T-helper 1 cell (primary cell): ENCODE measurements at regions not wholly inside any gene's neighbourhood (a gene's known extent, or its start where the extent isn't known, plus 50 kb on each side); places are given as distances from the start of the nearest gene placed in this dataset.
A peak's percentile ranks its signal among the peaks of the same experiment; 100 is the strongest.
"Not testable (repeated sequence)": the region's sequence is repeated elsewhere in the genome, so short reads cannot be mapped to it uniquely, and the experiment has no call there.

Experiments used
- DNase-seq, 5 donors: peaks; one replicate each; pipeline ENCODE4 v3.0.0-alpha.2; 2012 to 2020

GRCh38 chr10:60614363-60614762 is 163.9 kb upstream of the CDK1 start:
- no peak for DNase-seq

- no peak for DNase-seq
These were observed 164.8 kb upstream of the CDK1 start for GRCh38 chr10:60613434-60613833.

DNA sequence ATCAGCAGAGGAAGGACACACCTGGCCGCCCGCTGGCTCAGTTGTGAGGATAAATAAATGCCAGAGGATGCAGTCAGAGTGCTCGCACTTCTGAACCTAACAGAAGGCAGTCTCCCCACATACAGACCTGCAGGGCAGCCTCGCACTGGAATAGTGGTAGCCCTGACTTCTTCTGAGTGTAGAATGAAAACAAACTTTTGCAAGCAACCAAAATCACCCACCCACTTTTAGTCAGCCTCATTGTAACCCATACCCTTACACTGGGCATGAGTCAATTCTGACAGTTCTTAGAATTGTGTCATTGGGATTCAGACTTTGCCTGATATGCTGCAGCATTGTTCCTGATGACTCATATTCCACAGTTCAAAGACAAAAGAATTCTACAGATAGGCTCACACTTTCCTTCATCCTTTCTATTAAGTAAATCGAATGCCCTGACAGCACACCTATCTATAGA is 167.0 kb upstream of the CDK1 start:
- peak in 1 of 5 donors; percentile 38 for DNase-seq

- DNase-seq: no peak
These were observed 170.9 kb upstream of the CDK1 start for GRCh38 chr10:60607372-60607771.

DNA sequence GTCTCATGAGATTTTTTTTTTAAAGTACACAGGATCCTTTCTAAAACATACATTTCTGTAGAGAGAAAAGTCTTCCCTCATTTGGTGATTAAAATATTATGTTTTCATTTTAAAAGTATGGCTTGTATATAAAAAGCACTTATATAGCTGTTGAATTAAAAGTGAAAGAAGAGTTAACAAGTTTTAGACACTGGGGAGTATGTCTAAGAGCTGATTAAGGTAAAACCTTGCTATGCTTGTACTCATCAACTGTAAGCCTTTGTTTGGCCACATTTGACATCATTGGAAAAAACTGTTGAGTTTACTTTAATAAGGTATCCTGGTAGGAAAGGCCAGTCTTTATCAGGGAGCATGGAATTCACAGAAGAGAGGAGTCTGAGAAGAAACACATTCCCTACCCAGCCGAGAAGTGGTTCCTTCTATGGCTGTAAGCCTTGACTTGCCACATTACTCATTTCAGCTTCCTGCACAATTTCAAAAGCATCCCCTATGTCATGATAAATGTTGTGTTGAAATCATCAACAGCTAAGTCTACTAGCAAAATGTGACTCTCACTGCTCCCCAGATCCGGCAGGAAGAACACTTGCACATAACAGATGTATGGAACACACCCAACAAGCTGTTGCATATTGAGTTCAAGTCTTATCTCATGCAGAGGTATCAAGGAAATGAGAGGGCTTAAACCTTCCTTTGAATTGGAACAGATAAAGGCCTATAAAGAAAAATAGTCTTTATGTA is 171.8 kb upstream of the CDK1 start:
- peak in 1 of 5 donors; percentile 44 for DNase-seq

GRCh38 chr10:60605476-60605875 is 172.8 kb upstream of the CDK1 start:
- DNase-seq: no peak

DNA sequence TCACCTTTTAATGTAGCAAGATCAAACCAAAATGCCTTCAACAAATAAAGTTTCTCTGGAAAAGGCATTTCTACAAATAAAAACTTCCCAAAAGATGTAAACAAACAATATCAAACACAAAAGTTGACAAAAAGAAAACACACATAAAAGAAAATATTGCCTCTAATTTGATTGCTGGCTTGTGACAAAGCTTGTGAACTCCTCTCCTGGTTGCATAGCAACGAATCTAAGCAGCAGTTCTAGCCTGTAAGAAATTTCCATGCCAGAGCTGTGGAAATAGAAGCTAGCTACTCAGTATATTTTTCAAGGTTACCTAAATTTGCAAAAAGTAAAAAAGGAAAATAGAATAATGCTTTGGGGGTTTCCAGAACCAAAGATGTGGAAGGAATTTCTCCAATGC is 173.9 kb upstream of the CDK1 start:
- DNase-seq: no peak

GRCh38 chr10:60597513-60597912 is 180.8 kb upstream of the CDK1 start:
- no peak for DNase-seq

DNA sequence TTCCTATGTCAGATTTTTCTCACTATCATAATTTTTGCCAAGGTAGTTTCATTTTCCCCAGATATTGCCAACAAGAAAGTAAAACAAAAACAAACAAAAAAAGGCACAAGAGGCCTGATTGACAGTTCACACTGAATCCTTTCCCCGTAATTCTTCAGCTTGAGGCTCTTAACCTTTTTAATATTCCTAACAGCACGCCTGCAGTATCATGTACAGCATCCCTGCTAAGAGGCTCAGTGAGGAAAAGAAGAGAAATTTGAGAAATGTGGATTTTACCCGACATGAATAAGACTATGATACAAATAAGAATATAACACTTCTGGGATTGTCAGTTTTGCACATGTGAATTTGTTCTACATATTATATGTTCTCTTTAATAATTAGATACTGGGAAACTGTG is 182.4 kb upstream of the CDK1 start:
- no peak for DNase-seq

GRCh38 chr10:60594476-60595051 is 183.7 kb upstream of the CDK1 start:
- peak in 1 of 5 donors; percentile 26 for DNase-seq

- DNase-seq: no peak
These were observed 187.2 kb upstream of the CDK1 start for GRCh38 chr10:60591119-60591518.

- no peak for DNase-seq
These were observed 188.9 kb upstream of the CDK1 start for GRCh38 chr10:60589376-60589775.

DNA sequence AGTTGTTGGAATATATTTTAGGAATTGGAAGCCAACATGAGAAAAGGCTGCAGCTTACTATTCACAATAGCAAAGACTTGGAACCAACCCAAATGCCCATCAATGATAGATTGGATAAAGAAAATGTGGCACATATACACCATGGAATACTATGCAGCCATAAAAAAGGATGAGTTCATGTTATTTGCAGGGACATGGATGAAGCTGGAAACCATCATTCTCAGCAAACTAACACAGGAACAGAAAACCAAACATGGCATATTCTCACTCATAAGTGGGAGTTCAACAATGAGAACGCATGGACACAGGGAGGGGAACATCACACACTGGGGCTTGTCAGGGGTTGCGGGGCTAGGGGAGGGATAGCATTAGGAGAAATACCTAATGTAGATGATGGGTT is 192.1 kb upstream of the ANK3 start:
- not testable (repeated sequence) for DNase-seq

GRCh38 chr10:60578217-60578616 is 188.5 kb upstream of the ANK3 start:
- no peak for DNase-seq

GRCh38 chr10:60576130-60577069 is 186.7 kb upstream of the ANK3 start:
- peak in 1 of 5 donors; percentile 32 for DNase-seq

DNA sequence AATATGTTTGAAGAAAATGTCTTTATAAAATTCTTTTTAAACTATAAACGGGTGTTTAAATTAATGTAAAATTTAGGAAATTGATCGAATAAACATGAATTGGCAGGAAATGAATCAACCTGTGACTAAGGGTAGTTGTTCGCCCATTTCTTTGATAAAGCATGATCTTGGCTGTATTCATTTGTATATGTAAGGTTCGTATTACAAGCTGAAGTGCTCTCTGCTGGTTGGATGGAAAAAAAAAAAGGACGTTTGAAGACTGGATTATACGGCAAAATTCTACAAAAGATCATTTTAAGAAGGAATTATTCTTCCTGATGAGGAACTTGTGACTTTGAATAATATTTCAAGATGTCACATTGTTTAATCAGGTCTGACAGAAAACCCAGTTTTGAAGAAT is 185.4 kb upstream of the ANK3 start:
- peak in 1 of 5 donors; percentile 20 for DNase-seq

DNA sequence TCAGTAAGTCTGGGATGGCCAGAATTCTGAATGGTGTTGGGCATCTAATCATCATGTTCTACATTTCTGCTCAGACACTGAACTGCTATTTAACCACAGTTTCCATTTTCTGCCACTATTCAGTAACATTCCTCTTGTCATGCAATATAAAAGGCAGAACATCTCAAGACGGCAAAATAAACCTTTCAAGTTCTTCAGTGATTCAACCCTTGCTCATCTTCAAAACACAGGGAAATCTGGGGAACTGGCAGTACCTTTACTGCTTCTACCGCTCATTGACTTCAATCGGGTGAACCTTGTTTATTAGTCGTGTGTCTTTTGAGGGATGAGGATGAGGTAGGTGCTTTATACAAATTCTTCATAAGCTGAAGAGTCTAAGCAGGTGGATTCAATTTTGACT is 184.7 kb upstream of the ANK3 start:
- peak in 1 of 5 donors; percentile 20 for DNase-seq

DNA sequence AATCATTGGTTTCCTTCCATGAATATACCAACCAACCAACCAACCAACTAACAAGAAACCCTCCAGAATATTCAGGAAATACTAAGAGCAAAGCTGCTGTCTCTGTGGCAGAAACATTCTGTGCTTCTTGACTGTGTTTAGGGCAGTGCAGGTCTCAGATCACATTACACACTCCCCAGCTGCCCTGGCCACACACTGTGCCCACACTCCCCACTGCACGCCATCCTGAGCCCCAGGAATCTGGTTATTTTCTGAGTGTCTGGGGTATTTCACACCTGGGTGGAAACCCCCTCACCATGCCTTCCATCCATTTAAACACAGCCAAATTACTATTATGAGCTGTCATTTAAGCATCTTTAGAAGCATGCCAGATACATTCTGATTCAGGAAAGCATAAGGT is 183.7 kb upstream of the ANK3 start:
- peak in 1 of 5 donors; percentile 82 for DNase-seq

DNA sequence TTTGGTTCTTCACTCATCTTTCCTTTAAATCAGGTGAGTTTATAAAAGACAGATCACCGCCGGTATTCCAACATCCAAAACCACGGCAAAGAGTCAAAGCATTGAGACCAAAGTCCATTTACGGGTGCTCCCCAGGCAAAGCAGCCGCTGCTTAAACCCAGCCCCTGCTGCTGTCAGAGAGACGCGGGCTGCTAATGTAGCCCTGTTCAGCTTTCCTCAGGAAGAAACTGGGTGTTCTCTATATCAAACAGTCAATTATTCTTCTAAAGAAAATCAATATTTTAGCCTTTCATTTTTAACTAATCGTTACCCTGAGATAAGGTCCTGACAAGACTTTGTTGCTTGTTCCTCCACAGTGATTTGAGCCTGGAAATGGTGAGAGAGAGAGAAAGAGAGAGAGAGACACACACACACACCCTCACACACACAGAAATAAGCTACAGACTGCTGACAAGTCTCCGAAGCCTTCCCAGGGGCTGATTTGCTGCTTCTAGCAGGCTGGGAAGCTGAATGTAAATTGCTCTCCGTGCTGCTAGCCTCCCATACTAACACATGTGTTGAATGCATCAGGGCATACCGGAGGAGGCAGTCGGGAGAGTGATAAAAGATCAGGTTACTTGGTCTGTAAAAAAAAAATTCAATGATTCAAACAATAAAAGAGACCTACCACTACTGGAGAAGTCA is 183.0 kb upstream of the ANK3 start:
- DNase-seq: peak in 1 of 5 donors; percentile 68

DNA sequence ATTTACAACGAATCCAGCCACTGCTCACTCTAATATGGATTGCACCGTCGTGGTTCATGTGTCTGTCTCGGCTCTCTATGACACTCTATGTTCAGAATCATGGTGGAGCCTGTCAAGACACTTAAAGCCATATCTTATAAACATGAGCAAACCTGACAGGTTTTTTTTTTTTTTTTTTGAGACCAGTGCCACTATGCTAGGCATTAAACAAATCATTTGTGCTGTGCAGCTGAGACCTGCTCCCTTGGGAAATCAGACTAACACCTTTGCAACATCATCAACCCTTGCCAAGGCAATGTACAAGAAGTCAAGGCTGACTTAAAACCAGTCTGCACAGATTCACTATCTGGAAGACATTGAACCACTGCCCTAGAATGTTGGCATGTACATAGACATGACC is 181.2 kb upstream of the ANK3 start:
- DNase-seq: peak in 1 of 5 donors; percentile 16

- DNase-seq: peak in 1 of 5 donors; percentile 36
These were observed 180.7 kb upstream of the ANK3 start for GRCh38 chr10:60570272-60570865.

- DNase-seq: no peak
These were observed 180.0 kb upstream of the ANK3 start for GRCh38 chr10:60569681-60570080.
